Right cardiac atrium (tissue), 5 donors: ENCODE measurements at regions not wholly inside any gene's neighbourhood (a gene's known extent, or its start where the extent isn't known, plus 50 kb on each side); places are given as distances from the start of the nearest gene placed in this dataset.

Experiments
- ATAC-seq, 2 donors: fragments of 200-7000 bp; cut with Tn5 transposase; one replicate each; pipeline versions ENCODE4 v1.8.0 to v1.9.1; 2020; ENCODE audit warnings: moderate library complexity in 2 of 2, mild to moderate bottlenecking in 1 of 2
- DNase-seq, 3 donors: peaks; one replicate each; pipeline ENCODE4 v3.0.0-alpha.2; 2020
- H3K27ac ChIP-seq: one replicate; pipeline ENCODE4 v1.5.1; 2013; ENCODE audit warnings: mild to moderate bottlenecking, low read length, control low read depth, moderate library complexity
- H3K27me3 ChIP-seq: one replicate; pipeline ENCODE4 v1.6.1; 2013; ENCODE audit not compliant: control insufficient read depth, insufficient read depth
- H3K4me1 ChIP-seq: one replicate; pipeline ENCODE4 v1.6.1; 2013; ENCODE audit warnings: low read length; ENCODE audit not compliant: control insufficient read depth, insufficient read depth
- H3K4me3 ChIP-seq: one replicate; pipeline ENCODE4 v1.5.1; 2013; ENCODE audit warnings: low read length, control low read depth
- H3K9me3 ChIP-seq: one replicate; pipeline ENCODE4 v1.6.1; 2013; ENCODE audit warnings: low read length; ENCODE audit not compliant: control insufficient read depth
- WGBS: extraction: QIAGEN DNeasy Blood & Tissue Kit; methylation state at CpG from one replicate; pipeline ENCODE4 v1.1.7; 2013; 5-methylcytosine and 5-hydroxymethylcytosine counted together
- intact Hi-C, 4 donors: fragments of 100-400 bp; cut with DNase I; formaldehyde crosslinking; loops; one replicate each; pipeline versions ENCODE4 v1.11.0 to v1.14.0; 2022 to 2023
- donor health status: healthy with polysubstance abuse.
- donor health status: DM: no; HTN: yes; CAD: no.
- donor health status: DM: no; HTN: no; CAD: no.
- donor health status: DM: no; HTN: yes; CAD: no; lungs with severe emphysema.
- donor health status: DM: yes; HTN: yes; CAD: no.

DNA sequence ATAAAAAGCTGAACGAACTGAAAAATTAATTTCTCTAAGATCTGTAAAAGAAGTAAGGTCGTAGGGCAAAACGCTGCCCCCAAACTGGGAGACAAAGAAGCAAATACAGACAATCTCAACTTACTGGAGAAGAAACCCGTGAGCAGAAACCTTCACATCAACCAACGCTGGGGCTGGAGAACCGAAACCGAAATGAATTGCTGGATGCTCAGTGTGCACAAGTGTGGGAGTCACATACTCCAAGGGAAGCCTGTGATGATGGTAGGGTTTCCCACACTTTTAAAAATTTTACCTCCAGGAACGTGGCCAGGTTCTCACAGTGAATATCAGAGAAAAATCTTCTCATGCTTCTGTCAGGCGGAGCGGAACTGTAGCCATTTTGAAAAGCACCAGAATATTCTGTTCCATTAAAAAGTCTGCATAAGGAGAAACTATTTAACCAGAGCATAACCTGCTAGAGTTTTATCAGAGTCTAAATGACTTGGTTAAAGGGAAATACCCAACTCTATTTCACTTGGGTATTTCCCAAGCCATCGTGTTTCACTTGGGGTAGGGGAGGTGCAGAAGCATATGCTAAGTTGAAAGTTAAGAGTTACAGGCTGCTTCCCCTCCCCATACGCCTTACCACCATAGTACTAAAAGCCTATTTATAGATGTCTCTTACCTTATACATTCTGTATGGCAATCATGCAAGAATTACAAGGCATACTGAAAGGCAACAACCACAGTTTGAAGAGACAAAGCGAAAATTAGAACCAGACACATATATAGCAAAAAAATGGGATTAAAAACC lies 110.5 kb upstream of the SLITRK1 start:
- DNase-seq (no peak), ATAC-seq (no peak)
- H3K27ac ChIP-seq, result no peak overlapping the region
- WGBS, result 82% methylated on average over 13 of the region's 13 CpGs
- no peaks in the 10 kb centered on the region for H3K9me3 ChIP-seq
- H3K27me3 ChIP-seq, result no peaks in the 10 kb centered on the region
- H3K4me1 ChIP-seq, result no peaks in the 10 kb centered on the region
- intact Hi-C loops, result no loop called here
- H3K4me3 ChIP-seq, result no peak overlapping the region

DNA sequence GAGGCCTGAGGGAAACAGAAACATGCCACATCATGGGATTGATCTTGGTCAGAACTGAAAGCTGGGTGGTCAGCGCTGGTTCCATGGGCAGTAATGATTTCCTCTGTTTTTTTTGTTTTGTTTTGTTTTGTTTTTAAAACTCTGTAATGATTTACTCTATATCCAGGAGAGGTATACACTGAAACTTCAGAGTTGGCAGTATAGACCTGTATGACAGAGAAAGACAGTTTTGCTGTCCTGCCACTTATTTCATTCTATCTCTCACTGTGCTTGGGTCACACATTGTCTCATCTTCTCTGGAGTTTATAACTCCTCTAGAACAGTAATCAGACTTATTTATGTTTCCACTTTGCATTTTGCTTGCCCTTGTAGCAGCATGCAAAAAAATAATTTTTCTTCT lies 105.1 kb upstream of the SLITRK1 start:
- ATAC-seq, result no peak
- 90% methylated on average over 1 of the region's 1 CpG for WGBS
- Histone ChIP-seq H3K9me3 (no peaks in the 10 kb centered on the region), H3K27me3 (no peaks in the 10 kb centered on the region), H3K4me3 (no peak overlapping the region), H3K4me1 (no peaks in the 10 kb centered on the region), H3K27ac (no peak overlapping the region)
- DNase-seq, result no peak
- intact Hi-C loops, result no loop called here

- Histone ChIP-seq H3K27ac (no peak overlapping the region), H3K4me1 (no peaks in the 10 kb centered on the region), H3K4me3 (no peak overlapping the region), H3K9me3 (no peaks in the 10 kb centered on the region), H3K27me3 (no peaks in the 10 kb centered on the region)
- intact Hi-C loops, result no loop called here
- no peak for DNase-seq
- no peak for ATAC-seq
- 56% methylated on average over 1 of the region's 1 CpG for WGBS
Measured at GRCh38 chr13:83984793-83985192, 102.5 kb upstream of the SLITRK1 start.

- Histone ChIP-seq H3K4me1 (no peaks in the 10 kb centered on the region), H3K27ac (no peak overlapping the region), H3K4me3 (no peak overlapping the region), H3K27me3 (no peaks in the 10 kb centered on the region), H3K9me3 (no peaks in the 10 kb centered on the region)
- ATAC-seq, result no peak
- WGBS, result 67% methylated on average over 5 of the region's 5 CpGs
- intact Hi-C loops, result no loop called here
- no peak for DNase-seq
Measured at GRCh38 chr13:83980331-83980730, 98.1 kb upstream of the SLITRK1 start.

DNA sequence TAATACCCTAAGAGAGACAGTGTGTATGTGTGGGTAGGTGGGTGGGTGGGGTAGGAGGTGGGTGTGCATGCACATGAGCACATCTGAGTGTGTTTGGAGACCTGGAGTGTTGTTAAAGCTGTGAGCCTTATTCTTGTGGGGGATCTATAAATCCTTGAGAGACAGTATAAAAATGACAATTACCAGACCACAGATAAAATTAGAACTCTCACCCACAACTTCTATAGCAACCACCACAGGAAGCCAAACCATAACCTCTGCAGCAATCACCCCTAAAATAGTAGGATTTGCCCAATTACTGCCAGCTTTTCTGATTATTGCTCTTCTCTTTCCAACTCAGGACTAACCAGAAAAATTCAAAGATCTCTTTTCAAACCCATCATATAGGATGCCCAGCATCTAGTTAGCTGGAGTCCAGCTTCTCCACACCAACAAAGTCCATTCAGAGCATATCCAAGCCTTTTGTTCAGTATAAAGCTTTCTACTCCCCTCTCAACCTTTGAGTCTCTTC lies 93.4 kb upstream of the SLITRK1 start:
- no peak for ATAC-seq
- H3K4me3 ChIP-seq, result no peak overlapping the region
- no peak overlapping the region for H3K27ac ChIP-seq
- H3K4me1 ChIP-seq, result no peaks in the 10 kb centered on the region
- no peak for DNase-seq
- H3K9me3 ChIP-seq, result no peaks in the 10 kb centered on the region
- no peaks in the 10 kb centered on the region for H3K27me3 ChIP-seq
- intact Hi-C loops, result no loop called here

GRCh38 chr13:83958531-83958930 lies 76.3 kb upstream of the SLITRK1 start:
- WGBS, result 54% methylated on average over 1 of the region's 1 CpG
- intact Hi-C loops, result no loop called here

DNA sequence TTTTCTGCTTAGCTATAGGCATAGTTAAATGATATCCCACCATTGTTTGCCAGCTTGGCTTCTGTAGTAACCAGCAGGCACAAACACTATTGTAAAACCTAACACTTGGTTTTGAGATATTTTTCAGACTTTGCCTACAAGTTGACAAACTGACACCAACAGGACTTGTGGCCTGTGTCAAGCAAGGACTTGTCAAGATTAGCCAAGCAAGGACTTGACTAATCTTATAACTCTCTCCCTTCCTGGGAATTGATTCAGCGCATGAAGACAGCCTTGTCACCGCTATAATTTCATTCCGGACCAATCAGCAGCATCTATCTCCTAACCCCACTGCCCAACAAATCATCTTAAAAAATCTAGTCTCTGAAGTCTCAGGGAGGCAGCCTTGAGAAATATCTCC lies 72.7 kb upstream of the SLITRK1 start:
- no peak overlapping the region for H3K4me3 ChIP-seq
- intact Hi-C loops, result no loop called here
- H3K4me1 ChIP-seq, result no peaks in the 10 kb centered on the region
- DNase-seq (no peak), ATAC-seq (no peak)
- WGBS, result 93% methylated on average over 3 of the region's 3 CpGs
- no peak overlapping the region for H3K27ac ChIP-seq
- no peaks in the 10 kb centered on the region for H3K9me3 ChIP-seq
- no peaks in the 10 kb centered on the region for H3K27me3 ChIP-seq

More at GRCh38 chr13:83958531-83958930, 76.3 kb upstream of the SLITRK1 start:
- H3K9me3 ChIP-seq, result no peaks in the 10 kb centered on the region
- DNase-seq (no peak), ATAC-seq (no peak)
- no peak overlapping the region for H3K4me3 ChIP-seq
- H3K27ac ChIP-seq, result no peak overlapping the region
- H3K4me1 ChIP-seq, result no peaks in the 10 kb centered on the region
- H3K27me3 ChIP-seq, result no peaks in the 10 kb centered on the region

- no peak for ATAC-seq
- intact Hi-C loops, result no loop called here
- DNase-seq, result no peak
- no peaks in the 10 kb centered on the region for H3K9me3 ChIP-seq
- no peaks in the 10 kb centered on the region for H3K27me3 ChIP-seq
- no peak overlapping the region for H3K27ac ChIP-seq
- H3K4me1 ChIP-seq, result no peaks in the 10 kb centered on the region
- no peak overlapping the region for H3K4me3 ChIP-seq
- 90% methylated on average over 2 of the region's 2 CpGs for WGBS
Measured at GRCh38 chr13:83953916-83954315, 71.6 kb upstream of the SLITRK1 start.

GRCh38 chr13:83950293-83950692 lies 68.0 kb upstream of the SLITRK1 start:
- no peaks in the 10 kb centered on the region for H3K9me3 ChIP-seq
- no peak overlapping the region for H3K4me3 ChIP-seq
- ATAC-seq (no peak), DNase-seq (no peak)
- H3K27me3 ChIP-seq, result no peaks in the 10 kb centered on the region
- no peaks in the 10 kb centered on the region for H3K4me1 ChIP-seq
- 19% methylated on average over 1 of the region's 1 CpG for WGBS
- intact Hi-C loops, result no loop called here
- H3K27ac ChIP-seq, result no peak overlapping the region

DNA sequence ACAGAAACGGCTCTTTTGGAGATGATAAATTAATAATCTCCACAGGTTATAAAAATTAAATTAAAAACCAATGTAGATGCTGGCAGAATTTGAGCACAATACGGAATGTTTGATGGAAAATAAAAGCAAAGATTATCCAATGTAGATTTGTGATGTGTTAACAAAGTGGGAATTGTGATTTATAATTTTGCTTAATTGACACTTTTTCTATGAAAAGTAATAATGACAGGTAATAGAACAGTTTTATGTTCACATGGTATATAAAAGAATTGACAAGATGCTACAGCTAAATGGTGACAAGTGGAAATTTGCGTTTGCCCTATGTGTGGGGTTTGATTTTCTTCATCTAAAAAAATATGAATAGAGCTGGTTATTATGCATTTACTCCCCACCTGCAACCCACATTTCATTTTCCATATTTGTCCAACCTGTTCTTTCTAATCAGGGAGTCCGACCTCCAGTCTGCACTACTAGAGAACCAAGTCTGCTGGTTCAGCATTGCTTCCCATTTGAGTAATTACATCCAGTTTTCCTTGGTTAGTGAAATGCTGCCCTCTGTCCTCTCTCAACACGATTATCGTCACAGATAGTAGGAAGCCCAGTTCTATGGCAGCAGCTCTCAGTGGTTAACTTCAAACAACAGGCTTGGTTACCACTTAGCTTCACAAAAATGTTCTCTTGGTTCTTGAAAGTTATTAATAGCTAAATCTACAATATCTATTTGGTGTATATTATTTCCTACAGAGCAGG lies 61.4 kb upstream of the SLITRK1 start:
- 56% methylated on average over 6 of the region's 6 CpGs for WGBS
- ATAC-seq (no peak), DNase-seq (no peak)
- Histone ChIP-seq H3K27ac (no peak overlapping the region), H3K9me3 (peaks cover 2% of the 10 kb centered on the region), H3K4me1 (no peaks in the 10 kb centered on the region), H3K27me3 (no peaks in the 10 kb centered on the region), H3K4me3 (no peak overlapping the region)
- intact Hi-C loops, result no loop called here

DNA sequence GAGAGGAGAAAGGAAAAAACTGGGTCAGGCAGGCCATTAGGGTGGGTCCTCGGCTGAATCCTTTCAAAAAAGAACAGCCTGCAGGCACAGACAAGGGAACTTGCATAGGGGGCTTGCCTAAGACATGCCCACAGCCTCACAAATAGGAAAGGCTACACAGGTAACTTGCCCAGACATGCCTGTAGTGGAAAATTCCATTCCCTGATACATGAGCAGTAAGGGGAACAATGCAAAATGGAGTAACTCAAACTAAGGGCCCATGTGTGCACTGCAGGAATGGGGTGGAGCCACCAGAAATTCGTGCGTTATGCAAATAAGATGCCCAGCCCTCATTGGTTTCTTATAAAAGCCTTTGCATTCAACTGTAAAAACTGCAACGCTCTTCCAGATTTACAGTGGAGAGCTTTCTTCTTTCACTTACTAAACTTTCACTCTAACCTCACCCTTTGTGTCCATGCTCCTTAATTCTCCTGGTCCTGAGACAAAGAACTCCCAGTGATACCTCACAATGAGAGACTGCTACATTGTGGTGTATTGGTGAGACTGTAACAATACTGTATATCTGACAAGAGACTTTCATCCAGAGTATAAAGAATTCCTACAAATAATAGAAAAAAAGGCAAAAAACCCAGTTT lies 59.5 kb upstream of the SLITRK1 start:
- Histone ChIP-seq H3K4me1 (no peaks in the 10 kb centered on the region), H3K27ac (no peak overlapping the region), H3K9me3 (peaks cover 2% of the 10 kb centered on the region), H3K4me3 (no peak overlapping the region), H3K27me3 (no peaks in the 10 kb centered on the region)
- ATAC-seq (no peak), DNase-seq (no peak)
- WGBS, result 81% methylated on average over 4 of the region's 4 CpGs
- intact Hi-C loops, result no loop called here
